ENCODE measurements at regions not wholly inside any gene's neighbourhood (a gene's known extent, or its start where the extent isn't known, plus 50 kb on each side); places are given as distances from the start of the nearest gene placed in this dataset.
"Not testable (repeated sequence)": the region's sequence is repeated elsewhere in the genome, so short reads cannot be mapped to it uniquely, and the experiment has no call there.

GRCh38 chr6:58046584-58046983, 729.2 kb downstream of the PRIM2 start:
- ATAC-seq, result peak; percentile 66

DNA sequence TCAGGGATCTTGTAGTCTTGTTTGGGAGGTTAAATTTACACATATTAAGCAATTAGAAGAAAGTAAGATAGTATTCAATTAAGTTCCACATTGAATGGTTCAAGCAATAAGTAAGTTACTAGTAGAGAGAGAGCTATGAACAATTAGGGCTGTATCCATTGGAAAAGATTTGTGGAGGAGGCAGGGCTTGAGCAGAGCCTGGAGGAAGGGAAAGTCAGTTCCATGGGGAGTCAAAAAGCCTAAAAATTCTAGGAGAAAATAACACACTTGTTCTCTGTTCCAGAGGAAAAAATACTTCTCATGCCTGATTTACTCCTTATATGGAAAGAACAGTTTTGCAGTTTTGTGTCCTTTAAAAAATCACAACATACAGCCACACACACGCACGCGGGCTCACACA, 730.0 kb downstream of the PRIM2 start:
- peak; percentile 79 for ATAC-seq
- DNase-seq (ENCODE audit: low spot score); intact Hi-C loops (cut with DNase I): not testable (repeated sequence)

More at GRCh38 chr6:58046584-58046983, 729.2 kb downstream of the PRIM2 start:
- intact Hi-C loops (cut with DNase I); DNase-seq (ENCODE audit: low spot score): not testable (repeated sequence)

GRCh38 chr6:58047865-58048264, 730.4 kb downstream of the PRIM2 start:
- intact Hi-C loops (cut with DNase I); DNase-seq (ENCODE audit: low spot score): not testable (repeated sequence)
- ATAC-seq, result peak; percentile 76

DNA sequence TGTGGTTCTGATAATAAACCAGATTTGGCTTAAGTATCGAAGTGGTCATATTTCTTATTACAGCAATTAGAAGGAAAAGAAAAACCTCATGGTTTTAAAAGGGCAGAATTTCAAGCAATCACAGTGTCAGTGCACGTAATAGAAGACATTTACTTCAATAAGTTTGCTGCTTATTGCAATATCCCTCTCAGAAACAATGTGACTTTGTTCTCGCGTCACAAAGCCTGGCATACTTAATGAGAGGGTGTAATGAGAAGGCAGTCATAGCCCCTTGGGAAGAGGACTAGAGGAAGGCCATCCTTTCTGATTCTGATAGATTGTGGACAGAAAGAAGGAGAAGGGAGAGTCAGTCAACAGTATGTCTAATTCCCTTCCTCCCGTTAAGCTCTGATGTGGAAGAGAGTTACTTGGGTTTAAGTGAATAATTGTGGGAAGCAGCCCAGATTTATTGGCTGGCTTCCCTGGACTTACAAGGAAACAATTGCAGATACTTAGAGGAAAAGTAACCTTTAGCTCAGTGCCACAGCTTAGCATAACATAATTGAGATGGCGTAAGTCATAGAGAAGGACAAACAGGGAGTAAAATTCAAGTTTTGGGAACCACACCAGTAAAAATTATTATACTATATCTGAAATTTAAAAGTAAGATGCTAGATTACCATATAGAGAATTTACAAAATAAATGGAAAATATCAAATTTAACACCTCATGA, 738.2 kb downstream of the PRIM2 start:
- ATAC-seq, result peak; percentile 82
- intact Hi-C loops (cut with DNase I); DNase-seq (ENCODE audit: low spot score): not testable (repeated sequence)

DNA sequence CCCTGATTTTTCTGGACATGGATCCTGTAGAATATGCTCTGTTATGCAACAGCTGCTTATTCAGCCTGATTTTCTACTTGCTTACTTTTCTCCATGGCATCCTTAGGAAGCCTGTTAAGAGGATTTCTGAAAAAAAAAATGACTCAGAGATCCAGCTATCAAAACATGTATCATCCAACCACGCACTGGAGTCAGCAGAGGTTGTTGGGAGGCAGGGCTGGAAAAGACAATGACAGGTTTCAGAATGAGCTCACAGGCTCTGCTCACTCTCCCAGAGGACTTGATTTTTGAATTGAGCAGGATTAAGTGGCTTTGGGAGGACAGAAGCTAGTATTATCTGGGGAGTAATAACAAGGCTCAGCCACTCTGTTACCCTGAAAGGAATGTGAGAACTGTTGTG, 742.3 kb downstream of the PRIM2 start:
- ATAC-seq, result peak; percentile 95
- intact Hi-C loops (cut with DNase I); DNase-seq (ENCODE audit: low spot score): not testable (repeated sequence)

DNA sequence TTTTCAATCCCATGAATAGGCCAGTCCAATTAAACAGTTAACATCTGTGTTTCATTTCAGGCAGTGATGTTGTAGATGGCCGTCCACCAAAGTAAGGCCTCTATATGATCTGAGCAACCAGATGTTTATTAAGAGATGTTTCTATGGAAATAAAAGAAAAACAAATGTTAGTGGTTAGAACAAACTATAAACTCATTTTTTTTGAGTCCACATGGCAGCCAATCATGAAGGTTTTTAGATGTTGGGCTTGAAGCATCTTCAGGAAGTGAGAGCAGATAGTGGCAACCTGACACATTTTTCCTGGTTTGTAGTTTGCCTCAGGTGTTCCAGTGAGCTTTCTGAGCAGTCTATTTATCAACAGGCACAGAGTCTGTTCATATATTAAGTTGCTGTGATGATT, 746.1 kb downstream of the PRIM2 start:
- ATAC-seq; intact Hi-C loops (cut with DNase I); DNase-seq (ENCODE audit: low spot score): not testable (repeated sequence)

GRCh38 chr6:58067867-58068548, 750.6 kb downstream of the PRIM2 start:
- ATAC-seq; DNase-seq (ENCODE audit: low spot score); intact Hi-C loops (cut with DNase I): not testable (repeated sequence)

- no peak for DNase-seq (ENCODE audit: low spot score)
Observed at GRCh38 chr6:58073263-58073662, 755.8 kb downstream of the PRIM2 start.

GRCh38 chr6:58090067-58090466, 772.6 kb downstream of the PRIM2 start:
- DNase-seq (ENCODE audit: low spot score); intact Hi-C loops (cut with DNase I); ATAC-seq: not testable (repeated sequence)

More at GRCh38 chr6:58073263-58073662, 755.8 kb downstream of the PRIM2 start:
- ATAC-seq, result no peak
- intact Hi-C loops (cut with DNase I), result no loop called here

DNA sequence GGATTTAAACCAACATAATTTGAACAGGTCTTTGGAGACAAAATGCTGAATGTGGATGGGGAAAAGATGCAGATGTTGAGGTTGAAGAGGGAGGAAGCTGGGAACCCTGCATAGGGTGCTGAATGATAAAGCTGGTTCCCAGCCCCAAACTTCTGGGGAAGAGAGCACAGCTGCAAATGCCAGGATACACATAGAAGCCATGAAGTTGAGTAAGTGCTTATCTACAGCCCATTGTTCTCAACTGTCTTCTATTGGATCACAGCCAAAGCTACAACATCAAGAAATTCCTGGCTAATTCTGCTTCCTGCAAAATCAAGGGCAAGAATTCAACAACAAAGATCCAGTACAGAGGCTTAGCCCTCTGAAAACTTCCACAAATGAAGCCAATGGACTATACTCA, 779.8 kb downstream of the PRIM2 start:
- DNase-seq (ENCODE audit: low spot score); ATAC-seq; intact Hi-C loops (cut with DNase I): not testable (repeated sequence)

DNA sequence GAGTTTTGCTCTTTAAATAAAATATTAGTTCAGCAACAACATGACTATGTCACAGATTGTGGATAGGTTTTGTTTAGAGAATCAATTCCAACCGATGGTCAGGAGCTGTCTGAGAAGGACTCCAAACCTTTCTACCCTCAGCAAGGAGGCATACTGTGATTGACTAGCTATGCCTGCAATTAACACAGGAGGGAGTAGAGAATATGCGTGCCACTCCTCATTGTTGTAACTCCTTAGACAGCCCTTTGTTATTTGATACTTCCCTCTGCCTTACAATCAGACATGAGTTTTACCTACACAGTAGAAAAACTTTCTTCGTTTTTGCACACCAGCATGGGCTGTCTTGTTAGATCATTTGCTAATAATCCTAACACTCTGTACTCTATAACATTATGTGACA, 796.5 kb downstream of the PRIM2 start:
- intact Hi-C loops (cut with DNase I), result no loop called here
- DNase-seq (ENCODE audit: low spot score) (no peak), ATAC-seq (no peak)

DNA sequence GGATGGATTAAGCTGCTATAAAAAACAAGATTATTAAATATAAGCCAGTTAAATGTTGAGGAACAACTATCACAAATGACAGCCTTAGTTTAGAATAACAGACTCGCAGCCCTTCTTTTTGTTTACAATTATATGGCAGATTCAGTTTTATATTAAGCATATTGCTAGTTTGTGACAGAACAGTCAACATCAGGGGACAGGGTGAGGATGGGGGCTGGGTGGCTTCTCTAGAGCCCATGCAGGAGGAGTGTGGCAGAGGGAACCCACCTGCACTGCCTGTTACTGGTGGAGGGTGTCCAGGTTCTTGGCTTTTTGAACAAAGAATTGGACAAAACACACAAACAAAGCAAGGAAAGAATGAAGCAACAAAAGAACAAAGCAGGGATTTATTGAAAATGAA, 799.7 kb downstream of the PRIM2 start:
- ATAC-seq; DNase-seq (ENCODE audit: low spot score); intact Hi-C loops (cut with DNase I): not testable (repeated sequence)

- intact Hi-C loops (cut with DNase I); ATAC-seq; DNase-seq (ENCODE audit: low spot score): not testable (repeated sequence)
Observed at GRCh38 chr6:58121616-58122015, 804.2 kb downstream of the PRIM2 start.

DNA sequence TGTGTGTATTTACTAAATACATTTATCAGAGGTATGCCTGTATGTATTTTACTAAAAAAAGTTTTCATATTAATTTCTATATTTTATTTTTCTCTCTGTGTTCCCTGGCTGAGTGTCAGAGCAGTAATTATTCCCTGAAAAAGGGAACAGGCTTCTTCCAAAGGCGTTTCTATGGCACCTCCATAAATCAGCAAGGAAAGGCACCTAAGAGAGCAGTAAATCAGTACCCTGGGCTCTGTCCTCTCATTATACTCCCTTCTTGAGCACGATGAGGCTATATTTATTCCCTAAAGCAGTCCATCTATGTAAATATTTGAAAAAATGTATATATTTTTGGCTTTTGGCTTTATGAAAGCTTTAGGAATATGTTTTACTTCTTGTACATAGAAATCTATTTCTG, 806.3 kb downstream of the PRIM2 start:
- DNase-seq (ENCODE audit: low spot score); ATAC-seq; intact Hi-C loops (cut with DNase I): not testable (repeated sequence)

GRCh38 chr6:58128549-58128948, 811.1 kb downstream of the PRIM2 start:
- DNase-seq (ENCODE audit: low spot score); ATAC-seq: not testable (repeated sequence)

GRCh38 chr6:58129098-58129497, 811.7 kb downstream of the PRIM2 start:
- intact Hi-C loops (cut with DNase I); ATAC-seq; DNase-seq (ENCODE audit: low spot score): not testable (repeated sequence)

More at GRCh38 chr6:58128549-58128948, 811.1 kb downstream of the PRIM2 start:
- intact Hi-C loops (cut with DNase I), result not testable (repeated sequence)

GRCh38 chr6:58139746-58140145, 822.3 kb downstream of the PRIM2 start:
- intact Hi-C loops (cut with DNase I); DNase-seq (ENCODE audit: low spot score); ATAC-seq: not testable (repeated sequence)

GRCh38 chr6:58171025-58171424, 853.6 kb downstream of the PRIM2 start:
- DNase-seq (ENCODE audit: low spot score); intact Hi-C loops (cut with DNase I): not testable (repeated sequence)
- ATAC-seq, result peak; percentile 26

DNA sequence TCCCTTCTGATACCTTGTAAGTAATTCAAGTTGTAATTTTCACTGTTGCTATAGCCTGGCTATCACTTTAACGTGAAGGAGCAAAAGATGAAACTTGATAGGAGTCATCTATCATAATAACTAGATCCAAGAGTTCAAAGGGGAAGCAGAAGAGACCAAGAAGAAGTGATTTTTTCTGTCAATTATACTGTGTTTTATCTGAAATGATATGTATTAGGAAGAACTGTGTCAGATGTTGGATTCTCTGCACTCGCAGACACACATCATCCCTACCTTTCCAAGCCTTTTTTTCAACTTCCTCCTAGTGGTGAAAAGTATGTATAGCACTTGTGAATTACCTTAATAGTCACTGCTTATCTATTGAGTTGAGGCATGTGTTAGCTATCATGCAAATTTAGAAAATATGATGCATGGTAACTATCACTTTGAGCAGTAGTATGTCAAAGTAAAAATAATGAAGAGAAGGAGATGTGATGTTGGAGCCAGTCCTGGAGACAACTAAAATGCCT, 864.2 kb downstream of the PRIM2 start:
- intact Hi-C loops (cut with DNase I); ATAC-seq; DNase-seq (ENCODE audit: low spot score): not testable (repeated sequence)

DNA sequence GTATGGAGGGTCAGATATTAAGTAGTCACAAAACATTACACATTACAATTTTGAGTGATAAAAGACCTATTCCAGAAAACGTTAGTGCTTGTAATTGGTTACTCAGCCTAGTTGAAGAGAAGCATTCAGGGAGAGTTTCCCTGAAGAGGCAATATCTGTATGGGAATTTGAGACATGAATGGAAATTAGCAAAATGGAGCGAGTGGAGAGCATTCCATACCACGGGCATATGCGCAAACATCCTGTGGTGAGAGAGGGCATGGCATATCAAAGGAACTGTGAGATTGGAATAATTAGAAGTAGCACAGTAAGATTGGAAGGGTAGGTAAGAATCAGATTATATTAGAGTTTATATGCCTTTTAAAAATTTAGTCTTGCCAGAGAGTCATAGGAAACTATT, 867.9 kb downstream of the PRIM2 start:
- intact Hi-C loops (cut with DNase I); ATAC-seq; DNase-seq (ENCODE audit: low spot score): not testable (repeated sequence)

All from sciatic nerve (tissue), 2 donors.